ENCODE measurements at regions not wholly inside any gene's neighbourhood (a gene's known extent, or its start where the extent isn't known, plus 50 kb on each side); places are given as distances from the start of the nearest gene placed in this dataset.

GRCh38 chr11:45470151-45470793 is 184.1 kb upstream of the SYT13 start:
- Histone ChIP-seq H3K36me3 (ENCODE audit: control insufficient read depth, insufficient read depth, low read length) (no peaks in the 10 kb centered on the region), H3K4me3 (ENCODE audit: low read depth, low read length) (no peak overlapping the region), H3K27me3 (ENCODE audit: control insufficient read depth, insufficient read depth, low read length) (no peaks in the 10 kb centered on the region)
- TF ChIP-seq, protein P1, sequence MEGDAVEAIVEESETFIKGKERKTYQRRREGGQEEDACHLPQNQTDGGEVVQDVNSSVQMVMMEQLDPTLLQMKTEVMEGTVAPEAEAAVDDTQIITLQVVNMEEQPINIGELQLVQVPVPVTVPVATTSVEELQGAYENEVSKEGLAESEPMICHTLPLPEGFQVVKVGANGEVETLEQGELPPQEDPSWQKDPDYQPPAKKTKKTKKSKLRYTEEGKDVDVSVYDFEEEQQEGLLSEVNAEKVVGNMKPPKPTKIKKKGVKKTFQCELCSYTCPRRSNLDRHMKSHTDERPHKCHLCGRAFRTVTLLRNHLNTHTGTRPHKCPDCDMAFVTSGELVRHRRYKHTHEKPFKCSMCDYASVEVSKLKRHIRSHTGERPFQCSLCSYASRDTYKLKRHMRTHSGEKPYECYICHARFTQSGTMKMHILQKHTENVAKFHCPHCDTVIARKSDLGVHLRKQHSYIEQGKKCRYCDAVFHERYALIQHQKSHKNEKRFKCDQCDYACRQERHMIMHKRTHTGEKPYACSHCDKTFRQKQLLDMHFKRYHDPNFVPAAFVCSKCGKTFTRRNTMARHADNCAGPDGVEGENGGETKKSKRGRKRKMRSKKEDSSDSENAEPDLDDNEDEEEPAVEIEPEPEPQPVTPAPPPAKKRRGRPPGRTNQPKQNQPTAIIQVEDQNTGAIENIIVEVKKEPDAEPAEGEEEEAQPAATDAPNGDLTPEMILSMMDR (IDR thresholded peaks at IDR 0.05; ENCODE audit: insufficient read depth, low read length, poor library complexity, severe bottlenecking), result no peak
- no peak for DNase-seq (ENCODE audit: low read depth)

DNA sequence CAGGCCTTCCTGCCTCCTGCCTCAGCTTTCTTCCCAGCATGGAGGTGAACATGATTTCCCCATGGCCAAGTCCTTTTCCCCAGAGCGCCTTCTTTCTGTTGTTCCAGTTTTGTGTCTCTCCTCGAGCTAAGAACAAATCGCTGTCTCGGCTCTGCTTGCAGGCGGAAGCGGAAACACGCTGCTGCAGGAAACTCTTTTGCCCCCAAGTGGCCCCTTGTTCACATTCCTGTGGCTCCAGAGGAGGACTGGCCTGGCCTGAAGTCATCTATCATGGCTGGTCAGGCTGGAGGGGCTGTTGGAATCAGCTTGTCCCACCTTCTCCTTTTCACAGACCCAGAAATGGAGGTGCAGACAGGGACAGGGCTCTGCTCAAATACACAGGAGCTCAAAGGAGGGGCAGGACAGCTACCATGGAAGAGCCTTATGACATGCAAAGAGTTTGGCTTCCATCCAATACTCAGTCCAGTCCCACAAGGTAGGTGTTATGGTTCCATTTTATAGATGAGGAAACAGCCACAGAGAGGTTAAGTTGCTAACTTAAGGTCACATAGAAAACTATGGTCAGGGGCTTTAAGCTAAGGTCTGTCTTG is 182.2 kb upstream of the SYT13 start:
- TF ChIP-seq, protein P1 (IDR thresholded peaks at IDR 0.05; ENCODE audit: insufficient read depth, low read length, poor library complexity, severe bottlenecking), result no peak
- DNase-seq (ENCODE audit: low read depth), result no peak
- no peaks in the 10 kb centered on the region for H3K27me3 ChIP-seq (ENCODE audit: control insufficient read depth, insufficient read depth, low read length)
- H3K36me3 ChIP-seq (ENCODE audit: control insufficient read depth, insufficient read depth, low read length), result no peaks in the 10 kb centered on the region
- H3K4me3 ChIP-seq (ENCODE audit: low read depth, low read length), result no peak overlapping the region

- Histone ChIP-seq H3K27me3 (ENCODE audit: control insufficient read depth, insufficient read depth, low read length) (no peaks in the 10 kb centered on the region), H3K4me3 (ENCODE audit: low read depth, low read length) (no peak overlapping the region), H3K36me3 (ENCODE audit: control insufficient read depth, insufficient read depth, low read length) (no peaks in the 10 kb centered on the region)
- TF ChIP-seq, protein P1 (IDR thresholded peaks at IDR 0.05; ENCODE audit: insufficient read depth, low read length, poor library complexity, severe bottlenecking), result no peak
- no peak for DNase-seq (ENCODE audit: low read depth)
These were observed 177.4 kb upstream of the SYT13 start for GRCh38 chr11:45463541-45463940.

GRCh38 chr11:45461514-45461913 is 175.4 kb upstream of the SYT13 start:
- TF ChIP-seq, protein P1 (IDR thresholded peaks at IDR 0.05; ENCODE audit: insufficient read depth, low read length, poor library complexity, severe bottlenecking), result no peak
- DNase-seq (ENCODE audit: low read depth), result no peak
- Histone ChIP-seq H3K36me3 (ENCODE audit: control insufficient read depth, insufficient read depth, low read length) (no peaks in the 10 kb centered on the region), H3K4me3 (ENCODE audit: low read depth, low read length) (no peak overlapping the region), H3K27me3 (ENCODE audit: control insufficient read depth, insufficient read depth, low read length) (no peaks in the 10 kb centered on the region)

GRCh38 chr11:45459491-45459890 is 173.3 kb upstream of the SYT13 start:
- no peaks in the 10 kb centered on the region for H3K27me3 ChIP-seq (ENCODE audit: control insufficient read depth, insufficient read depth, low read length)
- H3K4me3 ChIP-seq (ENCODE audit: low read depth, low read length), result no peak overlapping the region
- no peak for DNase-seq (ENCODE audit: low read depth)
- TF ChIP-seq, protein P1 (IDR thresholded peaks at IDR 0.05; ENCODE audit: insufficient read depth, low read length, poor library complexity, severe bottlenecking), result no peak
- H3K36me3 ChIP-seq (ENCODE audit: control insufficient read depth, insufficient read depth, low read length), result no peaks in the 10 kb centered on the region

- H3K4me3 ChIP-seq (ENCODE audit: low read depth, low read length), result no peak overlapping the region
- DNase-seq (ENCODE audit: low read depth), result no peak
- TF ChIP-seq, protein P1 (IDR thresholded peaks at IDR 0.05; ENCODE audit: insufficient read depth, low read length, poor library complexity, severe bottlenecking), result no peak
- no peaks in the 10 kb centered on the region for H3K27me3 ChIP-seq (ENCODE audit: control insufficient read depth, insufficient read depth, low read length)
- H3K36me3 ChIP-seq (ENCODE audit: control insufficient read depth, insufficient read depth, low read length), result no peaks in the 10 kb centered on the region
These were observed 172.1 kb upstream of the SYT13 start for GRCh38 chr11:45458269-45458668.
